ENCODE measurements at regions not wholly inside any gene's neighbourhood (a gene's known extent, or its start where the extent isn't known, plus 50 kb on each side); places are given as distances from the start of the nearest gene placed in this dataset.

DNA sequence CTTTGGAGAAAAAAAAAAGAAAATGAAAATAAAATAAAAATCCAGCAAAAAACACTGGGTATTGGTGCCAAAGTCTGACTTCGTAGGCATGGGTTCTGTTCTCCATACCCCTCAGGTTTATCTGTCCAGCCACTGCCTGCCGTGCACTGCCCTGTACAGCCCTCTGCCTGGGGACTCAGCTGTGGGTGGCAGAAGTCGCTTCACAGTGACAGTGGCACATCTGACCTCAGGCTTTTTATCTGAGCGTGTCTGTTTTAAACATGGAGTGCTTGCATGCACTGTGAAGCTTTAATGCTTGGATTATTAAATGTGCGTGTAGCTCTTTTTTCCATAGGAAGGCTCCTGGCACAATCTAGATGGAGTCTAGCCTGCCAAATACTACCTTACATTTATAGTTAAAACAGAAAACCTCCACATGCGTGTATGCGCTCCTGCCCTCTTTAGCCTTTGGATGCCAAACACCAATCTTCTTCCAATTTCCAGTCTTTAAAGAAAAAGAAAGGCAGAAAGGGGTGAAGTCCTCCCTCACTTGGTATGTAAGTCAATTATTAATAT is 375.5 kb downstream of the UTRN start:
- TF ChIP-seq SP1 (IDR thresholded peaks at IDR 0.05) (no peak), ZNF384 (IDR thresholded peaks at IDR 0.05) (no peak), L3MBTL2 (conservative IDR thresholded peaks at IDR 0.05) (no peak), FOXM1 (IDR thresholded peaks at IDR 0.05; ENCODE audit: borderline replicate concordance) (no peak)
